LNCAP (cell line): ENCODE measurements at regions not wholly inside any gene's neighbourhood (a gene's known extent, or its start where the extent isn't known, plus 50 kb on each side); places are given as distances from the start of the nearest gene placed in this dataset.

Experiments
- TF ChIP-seq, protein P1 (sequence below): fragments of 450-650 bp; IDR thresholded peaks from 2 replicates; pipeline ENCODE4 v1.5.1; 2017; ENCODE audit warnings: mild to moderate bottlenecking

DNA sequence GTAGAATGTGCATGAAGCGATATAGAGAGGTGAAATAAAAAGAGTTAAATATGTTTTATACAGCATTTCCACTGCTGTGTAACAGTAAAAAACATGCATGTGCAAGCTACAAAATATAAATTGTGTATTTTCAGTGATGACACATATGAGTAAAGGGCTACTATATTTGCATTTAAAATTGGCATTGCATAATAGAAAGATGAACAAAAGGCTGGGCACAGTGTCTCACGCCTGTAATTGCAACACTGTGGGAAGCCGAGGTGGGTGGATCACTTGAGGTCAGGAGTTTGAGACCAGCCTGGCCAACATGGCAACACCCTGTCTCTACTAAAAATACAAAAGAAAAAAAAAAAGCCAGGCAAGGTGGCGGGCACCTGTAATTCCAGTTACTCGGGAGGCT, 79.8 kb upstream of the CCDC71L start:
- TF ChIP-seq, protein P1, sequence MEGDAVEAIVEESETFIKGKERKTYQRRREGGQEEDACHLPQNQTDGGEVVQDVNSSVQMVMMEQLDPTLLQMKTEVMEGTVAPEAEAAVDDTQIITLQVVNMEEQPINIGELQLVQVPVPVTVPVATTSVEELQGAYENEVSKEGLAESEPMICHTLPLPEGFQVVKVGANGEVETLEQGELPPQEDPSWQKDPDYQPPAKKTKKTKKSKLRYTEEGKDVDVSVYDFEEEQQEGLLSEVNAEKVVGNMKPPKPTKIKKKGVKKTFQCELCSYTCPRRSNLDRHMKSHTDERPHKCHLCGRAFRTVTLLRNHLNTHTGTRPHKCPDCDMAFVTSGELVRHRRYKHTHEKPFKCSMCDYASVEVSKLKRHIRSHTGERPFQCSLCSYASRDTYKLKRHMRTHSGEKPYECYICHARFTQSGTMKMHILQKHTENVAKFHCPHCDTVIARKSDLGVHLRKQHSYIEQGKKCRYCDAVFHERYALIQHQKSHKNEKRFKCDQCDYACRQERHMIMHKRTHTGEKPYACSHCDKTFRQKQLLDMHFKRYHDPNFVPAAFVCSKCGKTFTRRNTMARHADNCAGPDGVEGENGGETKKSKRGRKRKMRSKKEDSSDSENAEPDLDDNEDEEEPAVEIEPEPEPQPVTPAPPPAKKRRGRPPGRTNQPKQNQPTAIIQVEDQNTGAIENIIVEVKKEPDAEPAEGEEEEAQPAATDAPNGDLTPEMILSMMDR = no peak

DNA sequence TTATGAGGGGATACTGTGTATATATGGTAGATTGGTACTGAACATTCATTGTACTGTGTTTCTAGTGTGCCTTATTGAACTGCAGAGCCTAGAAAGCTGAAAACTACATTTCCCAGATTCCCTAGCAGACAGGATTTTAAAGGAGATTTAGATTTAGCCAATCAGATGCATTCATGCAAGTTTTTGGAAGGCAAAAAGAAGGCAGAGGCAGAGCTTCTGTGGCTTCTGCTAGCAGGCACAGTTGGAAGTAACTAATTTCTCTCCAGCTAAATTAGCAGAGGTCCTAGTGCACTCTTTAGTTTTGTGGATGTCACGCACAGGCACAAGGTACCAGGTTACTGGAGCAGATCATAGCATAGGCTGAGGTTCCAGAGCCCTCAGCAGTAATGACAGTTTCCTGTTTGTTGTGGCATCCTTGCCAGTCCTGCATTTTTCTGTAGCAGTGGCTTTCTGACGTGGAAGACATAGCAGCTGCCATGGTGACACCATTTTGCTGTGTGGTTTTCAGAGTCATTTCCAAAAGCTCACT, 83.7 kb upstream of the CCDC71L start:
- TF ChIP-seq, protein P1 = no peak

DNA sequence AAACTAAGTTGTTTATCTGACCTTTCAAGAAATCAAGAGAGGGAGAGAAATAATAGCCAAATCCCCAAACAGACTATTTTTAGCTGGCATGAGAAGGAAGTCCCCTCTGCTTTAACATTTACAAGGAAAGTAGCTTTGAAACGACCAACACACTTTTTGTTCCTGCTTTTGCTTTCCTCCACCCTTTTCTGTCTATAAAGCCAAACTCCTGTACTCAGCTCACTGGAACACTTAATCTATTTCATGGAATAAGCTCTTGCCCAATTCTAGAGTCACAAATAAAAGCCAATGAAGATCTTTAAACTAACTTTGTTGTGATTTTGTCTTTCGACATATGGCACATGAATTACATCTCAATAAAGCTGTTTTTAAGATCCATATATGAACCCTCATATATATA, 86.8 kb upstream of the CCDC71L start:
- TF ChIP-seq, protein P1 = no peak

DNA sequence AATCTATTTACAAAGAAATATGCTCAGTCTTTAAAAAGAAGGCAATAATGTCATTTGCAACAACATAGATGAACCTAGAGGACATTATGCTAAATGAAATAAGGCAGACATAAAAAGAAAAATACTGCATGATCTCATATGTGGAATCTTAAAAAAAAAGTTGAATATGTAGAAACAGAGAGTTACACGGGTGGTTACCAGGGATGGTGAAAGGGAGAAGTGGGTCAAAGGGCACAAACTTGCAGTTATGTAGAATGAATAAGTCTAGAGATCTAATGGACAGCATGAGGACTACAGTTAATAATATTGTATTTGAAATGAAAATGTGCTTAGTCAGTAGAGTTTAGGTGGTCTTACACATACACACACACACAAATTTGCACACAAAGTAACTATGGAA, 88.2 kb upstream of the CCDC71L start:
- TF ChIP-seq, protein P1 = no peak; the same call in 1 of the 2 replicates

DNA sequence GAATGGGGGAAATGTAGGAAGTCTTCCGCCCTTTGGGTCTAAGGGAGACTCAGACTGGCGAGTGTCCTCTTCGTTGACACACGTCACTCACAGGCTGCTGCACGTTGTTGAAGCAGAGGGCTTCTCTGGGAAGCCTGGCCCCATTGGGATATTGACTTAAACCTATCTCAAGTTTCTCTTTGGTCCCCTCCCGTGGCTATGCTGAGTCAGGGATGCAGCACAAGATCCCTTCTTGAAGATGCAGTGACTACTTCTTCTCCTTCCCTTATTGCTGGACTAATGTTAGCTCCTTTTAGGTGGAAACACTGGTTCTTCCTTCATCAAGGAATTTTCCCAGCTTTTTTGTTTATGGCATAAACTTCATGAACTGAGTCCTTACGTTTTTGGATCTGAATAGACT, 89.8 kb upstream of the CCDC71L start:
- TF ChIP-seq, protein P1 = no peak

DNA sequence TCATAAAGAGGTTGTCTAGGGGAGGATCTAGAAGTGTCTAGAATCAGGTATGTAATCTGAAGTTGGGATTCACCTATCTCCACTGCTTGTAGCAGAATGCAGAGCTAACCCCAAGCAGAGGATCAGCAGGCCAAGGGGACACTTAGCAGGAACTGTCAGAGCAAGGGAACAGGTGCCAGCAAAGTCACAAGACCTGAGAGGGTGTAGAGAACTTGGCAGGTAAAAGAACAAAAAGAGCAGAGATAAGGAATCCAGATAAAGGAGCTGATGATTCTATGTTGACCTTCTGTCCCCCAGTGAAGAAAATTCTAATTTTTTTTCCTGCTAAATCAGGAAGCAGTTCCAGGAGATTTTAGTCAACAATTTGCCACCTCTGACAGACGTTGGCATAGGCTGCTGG, 91.4 kb upstream of the CCDC71L start:
- TF ChIP-seq, protein P1 = no peak

DNA sequence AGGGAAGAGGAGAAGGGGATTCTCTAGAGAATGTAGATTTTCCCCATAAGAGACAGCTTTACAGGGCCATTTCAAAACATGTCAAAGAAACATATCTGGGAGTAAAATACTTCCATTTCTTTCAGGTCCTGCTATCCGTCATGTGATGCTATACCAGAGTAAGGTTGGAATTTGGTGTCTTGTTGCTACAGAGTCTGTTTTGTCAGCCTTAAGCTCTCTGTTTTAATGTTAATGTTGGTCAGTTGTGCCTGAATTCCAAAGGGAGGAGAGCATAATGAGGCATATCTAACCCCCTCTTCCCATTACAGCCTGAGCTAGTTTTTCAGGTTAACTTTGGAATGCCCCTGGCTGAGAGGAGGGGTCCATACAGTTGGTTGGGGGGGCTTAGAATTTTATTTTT, 94.7 kb upstream of the CCDC71L start:
- TF ChIP-seq, protein P1 = no peak

DNA sequence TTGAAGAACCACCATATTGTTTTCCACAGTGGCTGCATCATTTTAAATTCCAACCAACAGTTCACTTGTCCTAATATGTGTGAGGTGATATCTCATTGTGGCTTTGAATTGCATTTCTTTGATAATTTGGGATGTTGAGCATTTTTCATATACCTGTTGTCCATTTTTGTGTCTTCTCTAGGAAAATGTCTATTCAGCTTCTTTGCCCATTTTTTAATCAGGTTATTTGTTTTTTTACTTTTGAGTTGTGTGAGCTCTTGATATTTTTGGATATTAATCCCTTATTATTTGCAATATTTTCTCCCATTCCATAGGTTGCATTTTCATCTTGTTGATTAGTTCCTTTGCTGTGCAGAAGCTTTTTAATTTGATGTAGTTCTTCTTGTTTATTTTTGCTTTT, 95.1 kb upstream of the CCDC71L start:
- TF ChIP-seq, protein P1 = no peak
